ENCODE measurements at regions not wholly inside any gene's neighbourhood (a gene's known extent, or its start where the extent isn't known, plus 50 kb on each side); places are given as distances from the start of the nearest gene placed in this dataset.
"Not testable (repeated sequence)": the region's sequence is repeated elsewhere in the genome, so short reads cannot be mapped to it uniquely, and the experiment has no call there.

- FAIRE-seq; H3K4me3 ChIP-seq (ENCODE audit: low read length in 3 of 3); intact Hi-C loops (cut with DNase I); H3K27ac ChIP-seq (ENCODE audit: low read depth in 2 of 2, low read length in 2 of 2); H3K27me3 ChIP-seq (ENCODE audit: control insufficient read depth, insufficient read depth, low read length); H3K36me3 ChIP-seq (ENCODE audit: control insufficient read depth in 2 of 3, insufficient read depth in 3 of 3, low read length in 3 of 3); H3K9ac ChIP-seq (ENCODE audit: low read length in 3 of 3); H3K9me3 ChIP-seq (ENCODE audit: control insufficient read depth in 2 of 3, insufficient read depth in 1 of 3, low read length in 3 of 3): not testable (repeated sequence)
- peaks cover 0 to 32% (median 5%) of the 10 kb centered on the region in 3 donors for H3K4me1 ChIP-seq (ENCODE audit: control insufficient read depth in 2 of 3, insufficient read depth in 2 of 3, low read depth in 1 of 3, low read length in 3 of 3)
- DNase-seq = peak in 1 of 5 donors; percentile 35
These were observed 93.4 kb upstream of the METTL9 start for GRCh38 chr16:21505751-21506520.

- Histone ChIP-seq H3K27ac (ENCODE audit: low read depth in 2 of 2, low read length in 2 of 2) (peak overlapping the region; percentile 74 to 80), H3K4me1 (ENCODE audit: control insufficient read depth in 2 of 3, insufficient read depth in 2 of 3, low read depth in 1 of 3, low read length in 3 of 3) (peaks cover 0 to 39% (median 5%) of the 10 kb centered on the region in 3 donors), H3K9ac (ENCODE audit: low read length in 3 of 3) (peak overlapping the region in 1 of 3 donors; percentile 34), H3K4me3 (ENCODE audit: low read length in 3 of 3) (peak overlapping the region in 1 of 3 donors; percentile 13)
- H3K36me3 ChIP-seq (ENCODE audit: control insufficient read depth in 2 of 3, insufficient read depth in 3 of 3, low read length in 3 of 3); FAIRE-seq; H3K27me3 ChIP-seq (ENCODE audit: control insufficient read depth, insufficient read depth, low read length); H3K9me3 ChIP-seq (ENCODE audit: control insufficient read depth in 2 of 3, insufficient read depth in 1 of 3, low read length in 3 of 3); intact Hi-C loops (cut with DNase I): not testable (repeated sequence)
- peak in 2 of 5 donors; percentile 49 to 94 for DNase-seq
These were observed 92.4 kb upstream of the METTL9 start for GRCh38 chr16:21506857-21507456.

GRCh38 chr16:21507631-21508305, 91.6 kb upstream of the METTL9 start:
- H3K4me3 ChIP-seq (ENCODE audit: low read length in 3 of 3); H3K9me3 ChIP-seq (ENCODE audit: control insufficient read depth in 2 of 3, insufficient read depth in 1 of 3, low read length in 3 of 3); FAIRE-seq; H3K9ac ChIP-seq (ENCODE audit: low read length in 3 of 3); H3K27me3 ChIP-seq (ENCODE audit: control insufficient read depth, insufficient read depth, low read length); H3K36me3 ChIP-seq (ENCODE audit: control insufficient read depth in 2 of 3, insufficient read depth in 3 of 3, low read length in 3 of 3); intact Hi-C loops (cut with DNase I): not testable (repeated sequence)
- peak in 3 of 5 donors; percentile 2 to 88 (median 43) for DNase-seq
- peaks cover 0 to 47% (median 5%) of the 10 kb centered on the region in 3 donors for H3K4me1 ChIP-seq (ENCODE audit: control insufficient read depth in 2 of 3, insufficient read depth in 2 of 3, low read depth in 1 of 3, low read length in 3 of 3)
- H3K27ac ChIP-seq (ENCODE audit: low read depth in 2 of 2, low read length in 2 of 2) = peak overlapping the region; percentile 43 to 80

- intact Hi-C loops (cut with DNase I); H3K9me3 ChIP-seq (ENCODE audit: control insufficient read depth in 2 of 3, insufficient read depth in 1 of 3, low read length in 3 of 3); FAIRE-seq; H3K9ac ChIP-seq (ENCODE audit: low read length in 3 of 3); H3K36me3 ChIP-seq (ENCODE audit: control insufficient read depth in 2 of 3, insufficient read depth in 3 of 3, low read length in 3 of 3); H3K4me3 ChIP-seq (ENCODE audit: low read length in 3 of 3); H3K27ac ChIP-seq (ENCODE audit: low read depth in 2 of 2, low read length in 2 of 2); H3K27me3 ChIP-seq (ENCODE audit: control insufficient read depth, insufficient read depth, low read length): not testable (repeated sequence)
- H3K4me1 ChIP-seq (ENCODE audit: control insufficient read depth in 2 of 3, insufficient read depth in 2 of 3, low read depth in 1 of 3, low read length in 3 of 3) = peaks cover 0 to 52% (median 5%) of the 10 kb centered on the region in 3 donors
- peak in 4 of 5 donors; percentile 20 to 40 (median 32) for DNase-seq
These were observed 90.5 kb upstream of the METTL9 start for GRCh38 chr16:21508661-21509436.

GRCh38 chr16:21509437-21510086, 89.8 kb upstream of the METTL9 start:
- intact Hi-C loops (cut with DNase I); H3K27ac ChIP-seq (ENCODE audit: low read depth in 2 of 2, low read length in 2 of 2); H3K4me3 ChIP-seq (ENCODE audit: low read length in 3 of 3); H3K9ac ChIP-seq (ENCODE audit: low read length in 3 of 3); FAIRE-seq; H3K9me3 ChIP-seq (ENCODE audit: control insufficient read depth in 2 of 3, insufficient read depth in 1 of 3, low read length in 3 of 3); H3K36me3 ChIP-seq (ENCODE audit: control insufficient read depth in 2 of 3, insufficient read depth in 3 of 3, low read length in 3 of 3); H3K27me3 ChIP-seq (ENCODE audit: control insufficient read depth, insufficient read depth, low read length): not testable (repeated sequence)
- DNase-seq = peak in 4 of 5 donors; percentile 1 to 75 (median 24)
- H3K4me1 ChIP-seq (ENCODE audit: control insufficient read depth in 2 of 3, insufficient read depth in 2 of 3, low read depth in 1 of 3, low read length in 3 of 3) = peaks cover 0 to 57% (median 10%) of the 10 kb centered on the region in 3 donors

- H3K27ac ChIP-seq (ENCODE audit: low read depth in 2 of 2, low read length in 2 of 2); FAIRE-seq; intact Hi-C loops (cut with DNase I); DNase-seq; H3K36me3 ChIP-seq (ENCODE audit: control insufficient read depth in 2 of 3, insufficient read depth in 3 of 3, low read length in 3 of 3); H3K9ac ChIP-seq (ENCODE audit: low read length in 3 of 3); H3K4me3 ChIP-seq (ENCODE audit: low read length in 3 of 3); H3K27me3 ChIP-seq (ENCODE audit: control insufficient read depth, insufficient read depth, low read length); H3K9me3 ChIP-seq (ENCODE audit: control insufficient read depth in 2 of 3, insufficient read depth in 1 of 3, low read length in 3 of 3): not testable (repeated sequence)
- peaks cover 0 to 59% (median 10%) of the 10 kb centered on the region in 3 donors for H3K4me1 ChIP-seq (ENCODE audit: control insufficient read depth in 2 of 3, insufficient read depth in 2 of 3, low read depth in 1 of 3, low read length in 3 of 3)
These were observed 88.5 kb upstream of the METTL9 start for GRCh38 chr16:21510869-21511255.

- H3K9me3 ChIP-seq (ENCODE audit: control insufficient read depth in 2 of 3, insufficient read depth in 1 of 3, low read length in 3 of 3); H3K27me3 ChIP-seq (ENCODE audit: control insufficient read depth, insufficient read depth, low read length); FAIRE-seq; H3K9ac ChIP-seq (ENCODE audit: low read length in 3 of 3); intact Hi-C loops (cut with DNase I); H3K36me3 ChIP-seq (ENCODE audit: control insufficient read depth in 2 of 3, insufficient read depth in 3 of 3, low read length in 3 of 3); H3K4me3 ChIP-seq (ENCODE audit: low read length in 3 of 3): not testable (repeated sequence)
- Histone ChIP-seq H3K27ac (ENCODE audit: low read depth in 2 of 2, low read length in 2 of 2) (peak overlapping the region; percentile 57 to 59), H3K4me1 (ENCODE audit: control insufficient read depth in 2 of 3, insufficient read depth in 2 of 3, low read depth in 1 of 3, low read length in 3 of 3) (peaks cover 0 to 59% (median 10%) of the 10 kb centered on the region in 3 donors)
- DNase-seq = peak; percentile 78 to 92 (median 84)
These were observed 87.8 kb upstream of the METTL9 start for GRCh38 chr16:21511315-21512210.
